ELF-1 (cell line): ENCODE measurements at regions not wholly inside any gene's neighbourhood (a gene's known extent, or its start where the extent isn't known, plus 50 kb on each side); places are given as distances from the start of the nearest gene placed in this dataset.
A peak's percentile ranks its signal among the peaks of the same experiment; 100 is the strongest.

Experiments used
- DNase-seq: peaks from one replicate; pipeline ENCODE4 v3.0.0-alpha.2; 2016; ENCODE audit warnings: low read depth, low spot score

DNA sequence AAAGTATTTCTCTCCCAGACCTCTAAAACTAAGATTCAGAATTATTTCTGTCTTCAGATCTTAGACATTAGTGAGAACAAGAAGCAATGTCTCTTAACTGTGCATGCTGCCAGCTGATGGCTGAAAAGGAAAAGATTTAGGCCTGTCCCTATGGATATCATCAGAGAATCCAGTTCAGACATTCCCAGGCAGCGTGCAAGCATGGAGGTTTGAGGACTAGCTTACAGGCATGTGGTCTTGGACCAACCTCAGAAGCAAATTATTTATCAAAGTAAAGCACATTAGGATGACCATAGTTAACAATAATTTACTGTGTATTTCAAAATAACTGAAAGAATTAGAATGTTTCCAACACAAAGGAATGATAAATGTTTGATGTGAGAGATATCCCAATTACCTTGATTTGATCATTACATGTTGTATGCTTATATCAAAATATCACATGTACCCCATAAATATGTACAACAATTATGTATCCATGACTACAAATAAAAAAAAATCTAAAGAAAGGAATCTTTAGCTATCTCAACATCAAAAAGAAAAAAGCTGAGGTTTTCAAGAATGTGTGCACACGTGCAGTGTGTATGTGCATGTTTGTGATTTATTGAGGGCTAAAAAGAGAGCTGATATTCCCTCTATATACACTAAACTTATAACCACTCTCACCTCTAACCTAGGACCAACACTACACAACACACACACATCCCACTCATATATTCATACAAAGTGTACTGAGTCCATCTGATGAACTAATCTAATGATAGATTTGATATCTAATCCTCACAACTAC, 108.9 kb upstream of the THBS1 start:
- no peak for DNase-seq

DNA sequence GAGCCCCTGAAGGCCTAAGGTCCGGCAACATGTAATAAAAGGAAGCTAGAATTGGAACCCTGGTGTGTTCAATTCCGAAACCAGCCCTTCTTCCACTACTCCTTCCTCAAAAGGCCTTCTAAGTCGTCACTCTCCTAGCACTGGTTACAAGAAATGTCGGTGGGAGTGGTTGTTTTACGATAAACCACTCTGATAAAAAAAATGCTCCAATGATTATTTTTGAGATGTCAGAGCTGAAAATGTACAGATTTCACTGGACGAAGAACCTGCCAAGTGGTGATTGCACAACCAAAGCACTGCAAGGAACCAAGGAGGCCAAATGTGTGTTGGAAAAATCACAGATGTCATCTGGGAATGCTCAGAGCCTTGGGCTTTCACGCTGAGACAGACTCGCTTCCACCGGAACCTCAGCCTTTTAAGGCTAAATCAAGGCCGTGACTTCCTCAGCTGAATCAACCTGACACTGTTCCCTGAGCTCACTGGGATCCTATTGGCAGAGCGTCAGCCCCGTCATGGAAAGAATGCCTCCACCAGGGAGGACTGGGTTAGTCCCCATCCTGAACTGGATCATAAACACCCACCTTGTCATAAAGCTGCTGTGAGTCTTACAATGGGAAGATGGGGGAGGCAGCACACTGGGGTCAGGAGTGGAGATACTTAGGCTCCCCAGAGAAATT, 108.1 kb upstream of the THBS1 start:
- DNase-seq: no peak

DNA sequence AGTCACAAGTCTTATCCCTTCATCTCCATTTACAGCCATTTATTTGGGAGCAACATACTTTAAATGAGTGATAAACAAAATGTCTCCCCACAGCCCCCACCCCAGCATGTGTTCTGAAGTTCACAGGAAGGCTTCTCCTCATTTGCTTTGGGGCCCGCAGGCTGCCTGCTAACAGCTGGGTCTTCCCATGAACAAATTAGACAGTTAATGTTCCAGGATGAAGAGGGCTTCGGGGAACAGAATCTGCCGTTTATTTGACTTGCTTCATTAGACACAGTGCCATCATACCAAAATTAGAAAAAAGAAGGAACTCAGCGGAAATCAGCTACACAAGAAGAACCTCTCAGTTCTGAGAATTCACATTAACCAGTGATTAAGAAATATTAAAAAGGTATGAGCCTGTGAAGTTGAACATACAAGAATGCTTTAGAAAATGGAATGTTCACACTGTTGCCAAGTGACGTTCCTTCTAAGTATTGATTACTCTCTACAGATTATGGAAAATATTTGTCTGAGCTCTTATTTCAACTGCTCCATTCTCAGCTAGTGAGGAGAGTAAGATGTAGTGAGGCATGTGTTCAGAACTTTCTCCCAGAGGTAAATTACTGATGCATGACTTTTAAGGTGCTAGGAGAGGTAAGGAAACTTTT, 107.5 kb upstream of the THBS1 start:
- DNase-seq: no peak

DNA sequence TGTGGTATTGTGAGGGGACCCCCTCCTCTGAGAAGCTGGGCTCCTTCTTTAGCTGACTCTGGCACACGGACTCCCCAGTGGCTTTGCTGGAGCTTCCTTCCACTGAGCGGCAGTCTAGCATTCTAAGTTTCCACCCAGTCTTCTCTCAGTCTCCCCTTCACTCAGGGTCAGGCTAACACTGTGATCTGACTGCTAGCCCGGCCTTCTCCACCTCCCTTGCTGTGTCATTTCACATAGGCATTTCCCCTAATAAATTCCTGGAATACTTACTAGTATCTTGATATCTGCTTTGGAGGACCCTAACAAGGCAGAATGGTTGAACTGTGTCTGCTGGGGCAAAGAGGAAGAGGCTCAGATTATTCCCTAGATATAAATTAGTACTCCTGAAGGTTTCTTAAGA, 106.2 kb upstream of the THBS1 start:
- DNase-seq: peak; percentile 12

DNA sequence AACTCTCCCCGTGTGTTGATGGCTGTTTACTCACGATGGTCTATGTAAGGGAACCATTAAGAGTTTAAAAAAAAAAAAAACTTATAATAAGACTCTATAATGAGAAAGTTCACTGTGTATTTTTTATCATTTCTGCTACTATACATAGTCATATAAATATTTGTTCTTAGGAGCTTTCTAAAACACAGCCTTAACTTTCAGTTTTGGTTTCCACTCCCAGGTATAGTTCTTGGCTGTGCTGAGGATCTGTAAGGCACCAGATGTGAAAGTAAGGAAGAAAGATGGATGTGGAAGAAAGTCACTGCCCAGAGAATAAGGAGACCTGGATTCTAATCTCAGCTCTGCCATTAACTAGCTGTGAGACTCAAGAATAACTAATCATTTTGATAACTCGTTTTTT, 101.9 kb upstream of the THBS1 start:
- DNase-seq: no peak

DNA sequence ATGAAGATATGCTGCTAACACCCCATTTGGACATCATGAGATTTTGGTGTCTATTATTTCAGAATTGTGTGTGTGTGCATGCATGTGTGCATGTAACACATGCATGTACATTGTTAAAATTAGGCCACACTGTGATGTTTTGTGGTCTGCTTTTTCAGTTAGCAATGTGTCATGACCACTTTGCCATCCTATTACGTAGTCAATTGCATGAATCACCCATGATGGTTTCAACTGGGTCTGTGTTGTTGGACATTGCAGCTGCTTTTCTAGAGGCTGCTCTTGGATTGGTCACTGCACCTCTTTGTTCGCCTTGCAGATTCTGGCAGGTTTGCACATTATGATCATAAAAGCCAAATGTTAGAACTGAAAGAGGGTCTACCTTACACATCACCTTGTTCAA, 101.0 kb upstream of the THBS1 start:
- DNase-seq: no peak

DNA sequence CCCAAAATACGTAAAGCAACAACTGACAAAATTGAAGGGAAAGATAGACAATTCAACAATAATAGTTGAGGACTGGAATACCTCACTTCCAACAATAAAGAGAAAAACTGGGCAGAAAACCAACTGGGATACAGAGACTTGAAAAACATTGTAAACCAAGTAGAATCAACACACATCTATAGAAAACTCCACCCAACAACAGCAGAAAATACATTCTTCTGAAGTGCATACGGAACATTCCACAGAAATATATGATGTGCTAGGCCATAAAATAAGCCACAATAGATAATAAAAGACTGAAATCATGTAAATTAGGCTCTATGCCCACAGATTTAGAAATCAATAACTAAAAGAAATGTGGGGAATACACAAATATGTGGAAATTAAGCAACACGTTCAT, 98.4 kb upstream of the THBS1 start:
- no peak for DNase-seq

DNA sequence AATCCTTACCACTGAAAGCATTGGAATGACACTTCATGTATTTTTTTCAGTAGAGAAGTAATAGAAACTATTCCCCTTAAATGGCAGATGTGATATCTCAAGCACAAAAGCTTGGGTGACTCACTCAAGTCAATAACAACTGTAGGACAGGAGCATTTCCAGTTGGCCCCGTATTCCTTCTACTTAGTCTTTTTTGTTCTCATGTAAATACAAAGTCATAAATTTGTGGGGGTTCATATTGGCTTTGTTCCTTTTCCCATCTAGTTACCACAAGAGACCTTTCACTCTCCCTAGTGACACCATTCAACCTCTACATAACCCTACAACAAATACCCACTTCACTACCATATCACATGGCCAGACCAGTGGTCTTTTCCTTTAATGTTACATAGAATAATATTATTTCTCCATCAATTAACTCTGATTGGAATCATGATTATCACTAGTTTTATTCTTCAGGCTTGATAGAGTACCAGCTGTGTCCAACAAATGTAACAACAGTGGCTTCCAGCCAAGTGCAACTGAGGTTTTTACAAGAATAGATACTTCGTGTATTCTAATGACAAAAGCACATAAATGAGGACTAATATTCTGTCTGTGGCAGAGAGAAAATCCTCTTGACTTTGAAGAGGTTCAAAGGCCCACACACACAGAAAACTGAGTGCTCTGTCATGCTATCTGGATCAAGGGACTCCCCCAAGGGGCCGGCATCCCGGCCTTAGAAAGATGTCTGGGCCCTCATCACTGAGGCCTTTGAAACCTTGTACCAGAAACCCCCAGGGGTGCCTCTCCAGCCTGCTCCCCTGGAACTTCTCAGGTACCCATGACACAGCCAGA, 94.0 kb upstream of the THBS1 start:
- DNase-seq: no peak

DNA sequence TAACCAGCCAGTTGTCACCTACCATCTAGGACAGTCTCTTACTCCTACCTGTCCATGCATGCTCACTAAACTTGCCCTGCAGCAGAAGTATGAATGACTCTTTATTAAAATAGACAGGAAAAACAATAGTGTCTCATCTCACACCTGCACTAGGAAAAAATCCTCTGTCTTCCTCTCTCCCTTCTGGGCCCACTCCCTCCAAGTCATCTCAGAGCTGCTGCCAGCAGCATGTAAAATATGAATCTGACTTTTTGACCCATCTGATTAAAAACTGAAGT, 93.5 kb upstream of the THBS1 start:
- DNase-seq: no peak

DNA sequence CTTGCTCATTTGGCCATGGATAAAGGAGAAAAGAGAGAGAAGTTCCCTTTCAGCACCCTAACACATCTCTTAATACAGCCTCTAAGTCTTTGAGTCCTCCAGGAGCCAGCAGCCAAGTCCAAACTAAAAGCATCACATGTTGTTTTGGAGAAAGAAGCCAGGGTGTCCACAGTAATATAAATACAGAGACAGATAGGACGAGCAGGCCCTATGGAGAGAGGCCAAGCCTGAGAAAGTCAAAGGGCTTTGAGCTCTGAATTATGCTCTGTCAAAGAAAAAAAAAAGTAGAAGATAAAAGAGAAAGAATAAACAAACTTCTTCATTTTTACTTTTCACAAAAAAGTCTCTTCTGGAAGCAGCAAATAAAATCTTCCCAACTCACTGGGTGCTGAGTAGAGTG, 92.4 kb upstream of the THBS1 start:
- no peak for DNase-seq

DNA sequence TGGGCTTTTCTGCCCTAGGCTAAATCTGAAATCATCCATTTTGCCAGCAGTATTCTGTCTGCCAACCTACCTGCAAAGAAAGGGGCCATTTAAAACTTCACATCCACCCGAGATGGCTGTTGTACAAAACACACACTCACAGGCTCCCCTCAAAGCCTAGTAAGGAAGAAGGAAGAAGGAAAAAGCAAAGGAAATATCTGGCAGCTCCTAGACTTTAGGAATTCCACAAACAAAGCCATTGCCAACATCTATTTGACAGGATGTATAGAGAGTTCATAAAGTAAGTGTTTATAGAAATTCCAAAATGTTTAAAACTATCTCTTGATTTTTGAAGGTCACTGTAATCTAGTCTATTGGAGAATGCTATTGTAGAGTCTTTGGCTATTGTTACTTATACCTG, 91.9 kb upstream of the THBS1 start:
- DNase-seq: no peak

DNA sequence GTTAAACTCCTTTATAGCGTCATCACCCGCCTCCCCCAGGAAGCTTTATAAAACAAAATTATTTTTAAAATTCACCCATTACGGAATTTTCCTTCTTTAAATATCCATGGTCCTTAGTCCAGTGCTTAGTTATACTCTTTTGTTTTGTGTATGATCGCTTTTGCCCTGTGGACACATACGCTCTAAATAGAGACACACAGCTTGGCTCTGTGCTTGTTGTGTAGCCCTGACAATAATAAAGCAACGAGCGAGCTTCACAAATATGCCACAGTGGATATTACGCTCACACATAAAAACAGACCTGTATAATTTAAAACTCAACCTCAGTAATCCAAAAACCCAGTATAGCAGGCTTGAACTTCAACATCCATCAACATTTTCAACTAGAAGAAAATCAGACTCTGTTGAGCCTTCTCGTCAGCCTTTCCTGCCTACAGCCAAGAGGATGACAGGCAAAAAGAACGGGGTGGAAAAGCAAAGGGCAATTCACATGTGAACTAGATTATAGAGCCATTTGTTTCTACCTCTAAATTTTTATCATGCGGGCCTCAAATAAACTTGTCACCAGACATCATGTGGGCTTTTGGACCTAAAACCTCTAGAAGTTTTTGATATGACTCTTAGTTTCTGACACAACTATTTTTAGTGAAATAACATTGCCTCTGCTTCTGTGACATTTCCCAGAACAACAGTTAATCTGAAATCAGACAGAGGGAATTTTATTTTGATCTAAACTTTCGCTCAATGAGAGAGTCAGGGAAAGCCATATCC, 89.6 kb upstream of the THBS1 start:
- no peak for DNase-seq

DNA sequence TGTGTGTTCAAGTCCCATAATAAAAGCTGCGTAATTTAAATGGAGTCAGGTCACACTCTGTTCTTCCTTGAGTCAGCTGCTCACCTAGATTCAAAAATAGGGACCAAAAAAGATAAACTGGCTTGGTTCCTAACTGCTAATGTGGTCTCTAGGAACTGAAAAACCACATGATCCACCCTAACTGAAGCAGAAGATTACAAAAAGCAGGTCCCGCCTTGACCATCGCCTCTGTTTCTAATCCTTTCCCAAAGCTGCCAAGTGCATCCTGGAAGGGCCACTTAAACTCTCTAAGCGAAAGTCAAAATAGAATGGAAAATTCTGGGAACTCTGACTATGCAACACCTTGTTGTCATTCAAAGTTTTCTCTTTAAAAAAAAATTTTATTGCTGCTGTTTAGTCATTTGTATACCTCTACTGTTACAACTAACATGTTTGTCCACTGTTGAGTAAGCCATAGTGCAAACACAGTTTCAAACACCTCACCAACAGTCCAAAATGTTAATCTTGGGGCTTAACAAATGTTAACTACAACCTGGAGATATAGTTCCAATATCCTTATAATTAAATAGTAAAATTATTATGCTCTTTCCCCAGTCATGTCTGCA, 88.9 kb upstream of the THBS1 start:
- no peak for DNase-seq

DNA sequence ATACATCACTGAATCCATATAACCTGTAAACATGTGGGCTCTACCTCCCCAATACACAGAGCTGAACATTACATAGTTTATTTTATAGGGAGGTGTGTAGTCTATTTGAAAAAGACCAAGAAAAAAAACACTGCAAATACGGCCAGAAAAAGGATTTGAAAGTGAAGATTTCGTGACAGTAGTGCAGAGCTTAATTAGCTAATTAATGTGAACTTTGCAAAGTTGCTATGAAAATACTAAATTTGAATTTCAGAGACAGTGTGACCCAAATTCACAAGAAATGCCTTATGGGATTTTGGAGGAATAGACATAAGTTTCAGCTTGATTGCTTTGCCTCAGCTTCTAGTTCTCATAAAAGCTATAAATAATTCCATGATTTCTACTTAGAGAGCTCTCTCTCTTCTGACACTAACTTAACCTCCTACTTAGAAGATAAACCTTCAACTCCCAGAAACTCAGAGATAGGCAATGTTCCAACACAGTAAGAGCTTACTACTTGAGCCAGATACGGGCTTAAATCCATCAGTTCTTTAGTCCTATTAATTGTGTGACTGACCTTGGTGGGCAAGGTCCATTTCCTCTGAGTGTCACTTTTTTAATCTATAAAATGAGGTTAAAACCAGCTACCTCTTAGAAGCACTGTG, 87.3 kb upstream of the THBS1 start:
- no peak for DNase-seq

DNA sequence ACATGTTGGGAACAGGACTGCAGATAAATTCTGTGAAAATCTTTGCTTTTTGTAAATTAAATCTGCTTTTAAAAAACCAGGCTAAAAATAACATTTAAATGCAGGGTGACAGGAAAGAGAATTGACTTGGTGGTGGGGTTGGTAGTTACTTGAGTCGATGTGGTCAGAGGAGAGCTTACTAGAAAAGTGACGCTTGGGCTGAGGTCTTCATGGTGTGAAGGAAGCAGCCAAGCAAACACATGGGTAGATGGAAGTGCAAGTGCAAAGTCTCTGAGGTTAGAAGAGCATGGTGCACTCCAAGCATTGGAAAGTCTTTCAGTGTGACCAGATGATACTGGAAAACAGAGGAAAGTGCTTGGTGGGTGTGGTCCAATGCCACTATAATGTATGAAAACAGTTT, 86.4 kb upstream of the THBS1 start:
- DNase-seq: no peak

DNA sequence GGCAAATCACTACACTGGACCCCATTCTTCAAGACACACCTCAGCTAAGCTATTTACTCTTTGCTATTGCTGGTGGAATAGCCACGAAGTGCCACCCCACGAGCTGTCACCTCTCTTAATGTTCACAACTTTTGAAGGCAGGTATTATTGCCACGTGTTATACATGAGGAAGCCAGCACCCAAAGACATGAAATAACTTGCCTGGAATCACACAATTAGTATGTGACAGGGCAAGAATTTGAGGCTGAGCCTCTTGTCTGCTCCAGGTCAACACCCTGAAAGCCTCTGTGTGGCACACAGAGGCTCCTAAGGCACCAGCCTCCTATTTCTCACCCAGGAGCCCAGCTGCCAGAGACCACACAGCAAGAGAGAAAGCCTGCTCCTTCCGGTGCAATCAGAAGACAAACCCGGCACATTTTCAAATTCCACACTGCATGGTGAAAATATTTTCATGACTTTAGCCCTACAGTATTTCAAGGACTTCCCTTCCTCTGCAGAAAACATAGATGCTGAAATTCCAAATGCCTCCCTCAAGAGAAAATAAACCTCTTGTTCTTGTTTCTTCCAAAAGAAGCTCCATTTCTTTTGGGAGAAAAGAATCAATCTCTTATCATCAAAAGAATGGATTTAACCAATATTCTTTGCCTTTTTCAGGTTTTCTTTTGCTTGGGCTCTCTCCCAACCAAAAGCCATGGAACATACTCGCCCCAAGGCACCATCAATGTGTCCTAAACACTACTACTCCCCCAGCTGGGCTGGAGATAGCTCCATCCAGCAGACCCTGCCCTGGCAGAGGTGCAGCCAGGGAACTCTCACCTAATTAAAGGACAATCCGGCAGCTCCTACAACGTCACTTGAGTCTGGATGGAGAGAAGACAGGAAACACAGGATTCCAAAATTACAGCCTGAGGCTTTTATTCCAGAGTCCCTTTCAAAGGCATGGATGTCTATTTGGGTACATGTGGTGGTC, 84.7 kb upstream of the THBS1 start:
- DNase-seq: no peak

DNA sequence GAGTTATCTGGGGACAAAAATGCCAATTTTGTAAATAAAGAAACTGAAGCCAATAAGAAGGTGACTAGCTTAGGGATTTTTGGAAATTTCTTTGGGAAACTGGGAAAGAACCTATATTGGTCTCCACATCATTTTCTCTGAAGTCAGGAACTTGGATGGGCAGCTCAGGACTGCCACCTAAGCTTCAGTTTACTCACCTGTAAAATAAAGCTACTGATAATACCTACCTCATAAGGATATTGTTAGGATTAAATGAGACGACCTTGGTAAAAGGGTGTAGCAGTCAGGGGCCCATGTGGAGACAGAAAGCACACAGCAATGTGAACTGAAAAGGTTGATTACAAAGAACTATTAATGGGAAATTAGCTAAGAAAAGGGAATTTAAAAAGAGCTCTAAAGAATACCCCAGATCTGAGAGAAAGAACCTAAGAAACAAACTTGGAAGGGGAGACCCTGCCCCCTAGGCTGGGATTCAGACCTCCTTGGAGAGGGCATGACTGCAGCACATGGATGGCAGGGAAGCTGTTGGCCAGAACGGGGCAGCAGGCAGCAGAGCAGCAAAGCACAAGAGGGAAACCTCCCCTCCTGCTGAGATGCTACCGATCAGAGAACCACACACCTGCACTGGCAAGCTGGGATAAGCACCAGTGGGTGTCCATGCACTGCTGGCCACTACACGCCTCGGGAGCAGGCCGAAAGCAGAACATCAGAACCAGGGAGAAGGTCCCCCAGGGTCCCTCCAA, 83.7 kb upstream of the THBS1 start:
- DNase-seq: no peak

DNA sequence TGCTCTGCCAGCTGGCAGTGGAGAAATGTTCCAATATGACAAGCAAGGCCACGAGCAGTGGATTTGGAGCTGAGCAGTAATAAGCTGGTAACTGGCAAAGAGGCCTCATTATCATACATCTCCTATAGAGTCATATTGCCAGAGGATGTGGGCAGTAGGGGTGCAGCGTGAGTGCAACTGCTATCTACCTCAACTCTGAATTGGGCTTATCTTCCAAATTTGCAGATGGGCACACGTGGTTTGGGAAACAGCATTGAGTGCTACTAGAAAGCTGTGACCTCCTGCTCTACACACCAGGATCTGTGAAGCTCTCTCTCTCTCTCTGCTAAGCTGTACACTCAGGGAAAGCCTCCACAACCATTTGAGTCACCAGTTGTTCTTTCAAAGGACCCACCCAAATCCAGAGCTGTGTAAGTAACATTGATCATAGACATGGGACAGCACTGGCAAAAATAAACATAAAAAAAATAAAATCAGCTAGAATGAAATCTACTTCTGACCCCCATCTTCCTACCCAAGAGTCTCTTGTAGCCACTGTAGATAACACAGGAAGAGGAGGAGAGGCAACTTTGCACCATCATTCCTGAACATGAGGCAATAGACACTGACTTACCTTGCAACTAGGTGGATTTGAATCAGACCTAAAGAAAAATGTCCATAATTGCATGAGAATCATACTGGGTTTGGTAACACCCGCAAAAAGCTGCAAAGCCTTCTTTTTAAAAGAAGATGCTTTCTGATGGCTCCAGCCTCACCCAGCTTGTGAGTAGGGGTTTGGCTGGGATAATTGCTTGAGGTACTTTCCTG, 82.9 kb upstream of the THBS1 start:
- DNase-seq: no peak
